ENCODE measurements at regions not wholly inside any gene's neighbourhood (a gene's known extent, or its start where the extent isn't known, plus 50 kb on each side); places are given as distances from the start of the nearest gene placed in this dataset.

DNA sequence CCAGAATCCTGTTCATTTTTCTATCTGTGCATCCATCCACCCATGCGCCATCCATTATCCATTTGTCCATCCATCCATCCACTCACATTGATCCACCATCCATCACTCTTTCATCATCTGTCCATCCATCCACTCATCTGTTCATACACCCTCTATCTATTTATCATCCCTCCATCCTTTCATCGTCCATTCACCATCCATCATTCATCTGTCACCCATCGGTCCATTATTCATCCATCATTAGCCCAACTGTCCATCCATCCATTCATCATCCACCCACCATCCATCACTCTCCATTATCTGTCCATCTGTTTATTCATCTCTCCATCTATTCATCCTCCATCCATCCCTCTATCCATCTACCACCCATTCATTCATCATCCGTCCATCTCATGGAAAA, 125.7 kb upstream of the TMPRSS2 start:
- no peaks in the 10 kb centered on the region for H3K36me3 ChIP-seq (ENCODE audit: control insufficient read depth, insufficient read depth, low read length)
- no peak overlapping the region for H3K4me3 ChIP-seq (ENCODE audit: low read depth, low read length)
- ChIA-PET CTCF (no interaction called here), POLR2A (no interaction called here)
- no peak for DNase-seq (ENCODE audit: low read depth)
- TF ChIP-seq, protein P1, sequence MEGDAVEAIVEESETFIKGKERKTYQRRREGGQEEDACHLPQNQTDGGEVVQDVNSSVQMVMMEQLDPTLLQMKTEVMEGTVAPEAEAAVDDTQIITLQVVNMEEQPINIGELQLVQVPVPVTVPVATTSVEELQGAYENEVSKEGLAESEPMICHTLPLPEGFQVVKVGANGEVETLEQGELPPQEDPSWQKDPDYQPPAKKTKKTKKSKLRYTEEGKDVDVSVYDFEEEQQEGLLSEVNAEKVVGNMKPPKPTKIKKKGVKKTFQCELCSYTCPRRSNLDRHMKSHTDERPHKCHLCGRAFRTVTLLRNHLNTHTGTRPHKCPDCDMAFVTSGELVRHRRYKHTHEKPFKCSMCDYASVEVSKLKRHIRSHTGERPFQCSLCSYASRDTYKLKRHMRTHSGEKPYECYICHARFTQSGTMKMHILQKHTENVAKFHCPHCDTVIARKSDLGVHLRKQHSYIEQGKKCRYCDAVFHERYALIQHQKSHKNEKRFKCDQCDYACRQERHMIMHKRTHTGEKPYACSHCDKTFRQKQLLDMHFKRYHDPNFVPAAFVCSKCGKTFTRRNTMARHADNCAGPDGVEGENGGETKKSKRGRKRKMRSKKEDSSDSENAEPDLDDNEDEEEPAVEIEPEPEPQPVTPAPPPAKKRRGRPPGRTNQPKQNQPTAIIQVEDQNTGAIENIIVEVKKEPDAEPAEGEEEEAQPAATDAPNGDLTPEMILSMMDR (IDR thresholded peaks at IDR 0.05; ENCODE audit: insufficient read depth, low read depth, low read length), result no peak
- no peaks in the 10 kb centered on the region for H3K27me3 ChIP-seq (ENCODE audit: control insufficient read depth, insufficient read depth, low read length)

DNA sequence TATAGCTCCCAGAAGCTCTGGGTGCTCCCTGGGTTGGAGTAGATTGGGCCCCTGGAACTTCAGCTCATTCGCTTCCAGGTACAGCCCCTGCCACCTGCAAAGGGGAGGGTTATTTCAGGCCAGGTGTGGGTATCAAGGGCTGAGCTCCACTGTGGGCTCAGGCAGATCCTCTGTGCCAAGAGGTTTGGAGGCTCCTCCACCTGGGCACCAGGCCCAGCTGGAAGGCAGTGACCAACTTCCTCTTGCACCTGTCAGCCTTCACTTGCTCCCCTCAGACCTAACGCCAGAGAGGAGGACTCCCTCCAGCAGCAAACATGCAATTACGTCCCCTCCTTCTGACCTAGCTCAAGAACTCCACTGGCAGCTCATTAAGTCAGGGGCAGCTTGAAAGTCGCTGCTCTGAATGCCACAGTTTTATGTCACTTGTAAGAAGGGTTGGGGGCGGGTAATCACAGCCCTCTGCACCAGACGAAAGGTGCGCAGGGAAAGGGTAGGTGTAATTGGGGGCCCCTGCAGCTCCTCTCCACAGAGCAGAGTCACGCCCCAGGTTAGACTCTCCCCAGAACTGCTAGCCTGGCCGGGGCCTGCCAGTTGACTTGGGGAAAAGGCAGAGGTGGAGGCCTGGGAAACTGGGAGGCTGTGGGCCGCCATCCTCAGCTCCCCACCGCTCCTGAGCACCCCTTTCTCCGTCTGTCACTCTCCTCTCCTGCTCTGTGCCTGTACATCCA, 125.0 kb upstream of the TMPRSS2 start:
- Histone ChIP-seq H3K27me3 (ENCODE audit: control insufficient read depth, insufficient read depth, low read length) (no peaks in the 10 kb centered on the region), H3K4me3 (ENCODE audit: low read depth, low read length) (no peak overlapping the region), H3K36me3 (ENCODE audit: control insufficient read depth, insufficient read depth, low read length) (no peaks in the 10 kb centered on the region)
- TF ChIP-seq, protein P1 (IDR thresholded peaks at IDR 0.05; ENCODE audit: insufficient read depth, low read depth, low read length), result no peak
- POLR2A ChIA-PET, result no interaction called here
- CTCF ChIA-PET, result interaction anchor here (0.6 to 1.1 kb wide), 2 partner anchors 8 to 493 kb away, joined by 3 read pairs; no protein-coding TSS in a partner anchor
- no peak for DNase-seq (ENCODE audit: low read depth)

DNA sequence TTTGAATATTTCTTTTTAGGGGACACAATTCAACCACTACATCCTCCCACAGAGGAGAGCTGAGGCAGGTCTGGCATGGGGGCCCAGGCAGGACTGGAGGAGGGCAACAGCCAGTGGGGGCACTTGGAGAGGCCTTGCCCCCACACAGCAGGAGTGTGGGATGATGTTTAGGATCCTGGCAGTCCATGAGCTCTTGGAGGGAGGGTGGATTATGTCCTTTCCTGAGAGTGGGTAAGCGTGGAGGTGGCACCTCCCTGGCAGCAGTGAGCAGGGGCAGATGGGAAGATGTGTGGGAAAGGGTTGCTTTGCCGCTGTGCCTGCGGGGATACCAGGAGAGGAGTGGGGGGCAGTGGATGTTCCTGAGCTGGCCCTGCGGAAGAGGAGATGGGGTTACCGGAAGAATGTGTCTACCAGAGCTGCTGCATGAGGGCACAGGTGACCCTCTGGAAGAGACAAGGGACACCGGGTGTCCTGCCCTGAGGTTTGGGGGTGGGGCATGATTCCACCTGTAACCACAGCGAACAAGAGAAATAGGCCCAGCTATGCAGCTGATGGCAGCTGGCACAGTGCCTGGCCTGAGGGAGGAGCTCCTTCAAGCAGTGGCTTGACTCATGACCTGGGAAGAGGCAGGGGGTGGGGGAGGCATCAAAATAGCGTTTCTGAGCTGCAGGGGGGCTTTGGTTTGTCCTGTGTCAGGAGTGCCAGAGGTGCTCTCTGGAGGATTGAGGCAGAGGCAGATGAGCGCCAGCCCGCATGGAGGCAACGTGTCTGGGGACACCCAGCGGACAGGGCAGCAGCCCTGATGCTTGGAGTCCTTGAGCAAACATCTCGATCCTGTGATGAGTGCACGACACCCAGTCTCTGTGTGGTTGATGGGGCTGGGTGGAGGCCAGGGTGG, 123.9 kb upstream of the TMPRSS2 start:
- H3K4me3 ChIP-seq (ENCODE audit: low read depth, low read length), result no peak overlapping the region
- CTCF ChIA-PET, result interaction anchor here (0.6 to 1.6 kb wide), 5 partner anchors 9 to 494 kb away, joined by 3 to 8 read pairs (median 3); no protein-coding TSS in a partner anchor
- no peak for DNase-seq (ENCODE audit: low read depth)
- H3K36me3 ChIP-seq (ENCODE audit: control insufficient read depth, insufficient read depth, low read length), result no peaks in the 10 kb centered on the region
- no peaks in the 10 kb centered on the region for H3K27me3 ChIP-seq (ENCODE audit: control insufficient read depth, insufficient read depth, low read length)
- POLR2A ChIA-PET, result no interaction called here
- TF ChIP-seq, protein P1 (IDR thresholded peaks at IDR 0.05; ENCODE audit: insufficient read depth, low read depth, low read length), result no peak

- Histone ChIP-seq H3K36me3 (ENCODE audit: control insufficient read depth, insufficient read depth, low read length) (no peaks in the 10 kb centered on the region), H3K4me3 (ENCODE audit: low read depth, low read length) (no peak overlapping the region), H3K27me3 (ENCODE audit: control insufficient read depth, insufficient read depth, low read length) (no peaks in the 10 kb centered on the region)
- ChIA-PET CTCF (interaction anchor here (0.7 to 1.6 kb wide), 3 partner anchors 18 to 150 kb away, joined by 3 to 8 read pairs (median 4); no protein-coding TSS in a partner anchor), POLR2A (no interaction called here)
- DNase-seq (ENCODE audit: low read depth), result no peak
- TF ChIP-seq, protein P1 (IDR thresholded peaks at IDR 0.05; ENCODE audit: insufficient read depth, low read depth, low read length), result no peak
Measured at GRCh38 chr21:41630917-41631316, 123.0 kb upstream of the TMPRSS2 start.

DNA sequence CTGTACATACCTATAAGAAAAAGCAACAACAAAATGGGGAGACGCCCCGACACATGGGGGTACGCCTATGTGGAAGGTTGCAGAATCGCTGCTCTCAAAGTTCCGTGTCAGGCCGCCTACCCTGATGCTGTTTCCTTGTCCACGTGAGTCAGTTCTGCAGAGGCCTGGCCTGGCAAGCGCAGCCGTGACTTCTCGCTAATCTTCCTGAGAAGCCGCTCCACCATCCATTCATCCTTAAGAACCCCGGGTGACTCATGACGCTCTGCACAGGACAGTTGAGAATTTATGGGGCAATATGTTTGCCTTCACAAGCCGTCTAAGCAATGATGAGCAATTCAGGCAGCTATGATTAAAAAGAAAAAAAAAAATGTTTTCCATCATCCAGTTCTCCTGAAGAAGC, 122.3 kb upstream of the TMPRSS2 start:
- ChIA-PET POLR2A (no interaction called here), CTCF (interaction anchor here (1.6 kb wide), 1 partner anchor 148 kb away, joined by 4 read pairs; no protein-coding TSS in a partner anchor)
- TF ChIP-seq, protein P1 (IDR thresholded peaks at IDR 0.05; ENCODE audit: insufficient read depth, low read depth, low read length), result no peak
- DNase-seq (ENCODE audit: low read depth), result peak; percentile 97
- no peaks in the 10 kb centered on the region for H3K36me3 ChIP-seq (ENCODE audit: control insufficient read depth, insufficient read depth, low read length)
- H3K27me3 ChIP-seq (ENCODE audit: control insufficient read depth, insufficient read depth, low read length), result no peaks in the 10 kb centered on the region; the same call in 1 of the 2 replicates
- no peak overlapping the region for H3K4me3 ChIP-seq (ENCODE audit: low read depth, low read length)
